K562 (cell line): ENCODE measurements at regions not wholly inside any gene's neighbourhood (a gene's known extent, or its start where the extent isn't known, plus 50 kb on each side); places are given as distances from the start of the nearest gene placed in this dataset.

Experiments
- CHD2 ChIP-seq: IDR thresholded peaks from 2 replicates; pipeline ENCODE4 v1.6.1; 2011; ENCODE audit warnings: low read depth, low read length
- CLOCK ChIP-seq: fragments of 250-450 bp; sonication (Bioruptor Pico); IDR thresholded peaks from 2 replicates; pipeline ENCODE4 v1.4.0; 2020; ENCODE audit warnings: mild to moderate bottlenecking, moderate library complexity, borderline replicate concordance
- HDGF ChIP-seq: fragments of 450-650 bp; IDR thresholded peaks from 2 replicates; pipeline ENCODE4 v1.6.1; 2016
- RBM22 ChIP-seq: fragments of 200-400 bp; formaldehyde crosslinking; IDR thresholded peaks from 2 replicates; pipeline ENCODE4 v1.6.1; 2018; ENCODE audit warnings: low read length, low read depth; ENCODE audit not compliant: poor library complexity, severe bottlenecking
- RFX5 ChIP-seq: IDR thresholded peaks from 2 replicates; pipeline ENCODE4 v1.6.1; 2011; ENCODE audit warnings: low read depth, mild to moderate bottlenecking, improper control_type of control experiment, low read length
- SIN3A ChIP-seq, 2 experiments: fragments of 150-350 bp in 1 of 2; IDR thresholded peaks; 2 replicates each; pipeline ENCODE4 v1.6.1; 2011 to 2016; ENCODE audit warnings: borderline replicate concordance in 2 of 2, low read depth in 2 of 2, low read length in 2 of 2, mild to moderate bottlenecking in 2 of 2, moderate library complexity in 2 of 2; ENCODE audit not compliant: control insufficient read depth in 1 of 2
- SMARCA5 ChIP-seq: fragments of 450-650 bp; IDR thresholded peaks from 2 replicates; pipeline ENCODE4 v1.6.1; 2016
- SPI1 ChIP-seq: IDR thresholded peaks from 2 replicates; pipeline ENCODE4 v1.6.1; 2011; ENCODE audit warnings: low read depth, low read length, control low read depth, borderline replicate concordance
- TF ChIP-seq, protein P1 (sequence below), 3 experiments: IDR thresholded peaks in 2 of 3; conservative IDR thresholded peaks in 1 of 3; 2 replicates each; pipeline ENCODE4 v1.5.1; 2011 to 2012; ENCODE audit warnings: low read length in 3 of 3, mild to moderate bottlenecking in 3 of 3, control low read depth in 2 of 3, improper control_type of control experiment in 1 of 3, inconsistent platforms in 1 of 3, low read depth in 1 of 3, mixed read lengths in 1 of 3, moderate library complexity in 1 of 3; ENCODE audit not compliant: insufficient read depth in 2 of 3

- TF ChIP-seq SMARCA5 (no peak), HDGF (no peak), SPI1 (no peak), RFX5 (no peak), SIN3A (IDR thresholded peaks at IDR 0.05; ENCODE audit: borderline replicate concordance in 2 of 2, control insufficient read depth in 1 of 2, low read depth in 2 of 2, low read length in 2 of 2) (no peak), CHD2 (no peak), RBM22 (no peak), CLOCK (CRISPR knock-in tag) (no peak)
- TF ChIP-seq, protein P1, sequence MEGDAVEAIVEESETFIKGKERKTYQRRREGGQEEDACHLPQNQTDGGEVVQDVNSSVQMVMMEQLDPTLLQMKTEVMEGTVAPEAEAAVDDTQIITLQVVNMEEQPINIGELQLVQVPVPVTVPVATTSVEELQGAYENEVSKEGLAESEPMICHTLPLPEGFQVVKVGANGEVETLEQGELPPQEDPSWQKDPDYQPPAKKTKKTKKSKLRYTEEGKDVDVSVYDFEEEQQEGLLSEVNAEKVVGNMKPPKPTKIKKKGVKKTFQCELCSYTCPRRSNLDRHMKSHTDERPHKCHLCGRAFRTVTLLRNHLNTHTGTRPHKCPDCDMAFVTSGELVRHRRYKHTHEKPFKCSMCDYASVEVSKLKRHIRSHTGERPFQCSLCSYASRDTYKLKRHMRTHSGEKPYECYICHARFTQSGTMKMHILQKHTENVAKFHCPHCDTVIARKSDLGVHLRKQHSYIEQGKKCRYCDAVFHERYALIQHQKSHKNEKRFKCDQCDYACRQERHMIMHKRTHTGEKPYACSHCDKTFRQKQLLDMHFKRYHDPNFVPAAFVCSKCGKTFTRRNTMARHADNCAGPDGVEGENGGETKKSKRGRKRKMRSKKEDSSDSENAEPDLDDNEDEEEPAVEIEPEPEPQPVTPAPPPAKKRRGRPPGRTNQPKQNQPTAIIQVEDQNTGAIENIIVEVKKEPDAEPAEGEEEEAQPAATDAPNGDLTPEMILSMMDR (IDR thresholded peaks at IDR 0.05 in 2 of 3, conservative IDR thresholded peaks at IDR 0.05 in 1 of 3; ENCODE audit: insufficient read depth in 2 of 3, low read depth in 1 of 3, low read length in 3 of 3) = 0 out of 6 replicates have a peak, but pooled peaks of 1 of the 3 experiments have one; percentile 30
Observed at GRCh38 chr1:30569384-30569783, 154.0 kb downstream of the MATN1 start.
